Gastrocnemius medialis (tissue), 4 donors: ENCODE measurements at regions not wholly inside any gene's neighbourhood (a gene's known extent, or its start where the extent isn't known, plus 50 kb on each side); places are given as distances from the start of the nearest gene placed in this dataset.

Experiments used
- POLR2A ChIP-seq, 2 donors: fragments of 450-650 bp; IDR thresholded peaks; one replicate each; pipeline ENCODE4 v1.6.1; 2017; ENCODE audit warnings: antibody characterized with exemption in 2 of 2, mild to moderate bottlenecking in 2 of 2, moderate library complexity in 2 of 2
- TF ChIP-seq, protein P1 (sequence below), 5 experiments: fragments of 450-650 bp in 3 of 5; fragments of 200-600 bp in 2 of 5; sonication (generic) in 2 of 5; IDR thresholded peaks in 4 of 5; conservative IDR thresholded peaks in 1 of 5; 1 replicate in 4 of 5; 2 replicates in 1 of 5; pipeline ENCODE4 v1.5.1; 2016 to 2019; ENCODE audit warnings: antibody characterized with exemption in 5 of 5, mild to moderate bottlenecking in 3 of 5, moderate library complexity in 3 of 5

- no peak for TF ChIP-seq POLR2A (IDR thresholded peaks at IDR 0.05)
- TF ChIP-seq, protein P1, sequence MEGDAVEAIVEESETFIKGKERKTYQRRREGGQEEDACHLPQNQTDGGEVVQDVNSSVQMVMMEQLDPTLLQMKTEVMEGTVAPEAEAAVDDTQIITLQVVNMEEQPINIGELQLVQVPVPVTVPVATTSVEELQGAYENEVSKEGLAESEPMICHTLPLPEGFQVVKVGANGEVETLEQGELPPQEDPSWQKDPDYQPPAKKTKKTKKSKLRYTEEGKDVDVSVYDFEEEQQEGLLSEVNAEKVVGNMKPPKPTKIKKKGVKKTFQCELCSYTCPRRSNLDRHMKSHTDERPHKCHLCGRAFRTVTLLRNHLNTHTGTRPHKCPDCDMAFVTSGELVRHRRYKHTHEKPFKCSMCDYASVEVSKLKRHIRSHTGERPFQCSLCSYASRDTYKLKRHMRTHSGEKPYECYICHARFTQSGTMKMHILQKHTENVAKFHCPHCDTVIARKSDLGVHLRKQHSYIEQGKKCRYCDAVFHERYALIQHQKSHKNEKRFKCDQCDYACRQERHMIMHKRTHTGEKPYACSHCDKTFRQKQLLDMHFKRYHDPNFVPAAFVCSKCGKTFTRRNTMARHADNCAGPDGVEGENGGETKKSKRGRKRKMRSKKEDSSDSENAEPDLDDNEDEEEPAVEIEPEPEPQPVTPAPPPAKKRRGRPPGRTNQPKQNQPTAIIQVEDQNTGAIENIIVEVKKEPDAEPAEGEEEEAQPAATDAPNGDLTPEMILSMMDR (IDR thresholded peaks at IDR 0.05 in 4 of 5, conservative IDR thresholded peaks at IDR 0.05 in 1 of 5) = no peak
Observed at GRCh38 chr12:111193067-111193466, 175.8 kb downstream of the PHETA1 start.
